ENCODE measurements at regions not wholly inside any gene's neighbourhood (a gene's known extent, or its start where the extent isn't known, plus 50 kb on each side); places are given as distances from the start of the nearest gene placed in this dataset.

DNA sequence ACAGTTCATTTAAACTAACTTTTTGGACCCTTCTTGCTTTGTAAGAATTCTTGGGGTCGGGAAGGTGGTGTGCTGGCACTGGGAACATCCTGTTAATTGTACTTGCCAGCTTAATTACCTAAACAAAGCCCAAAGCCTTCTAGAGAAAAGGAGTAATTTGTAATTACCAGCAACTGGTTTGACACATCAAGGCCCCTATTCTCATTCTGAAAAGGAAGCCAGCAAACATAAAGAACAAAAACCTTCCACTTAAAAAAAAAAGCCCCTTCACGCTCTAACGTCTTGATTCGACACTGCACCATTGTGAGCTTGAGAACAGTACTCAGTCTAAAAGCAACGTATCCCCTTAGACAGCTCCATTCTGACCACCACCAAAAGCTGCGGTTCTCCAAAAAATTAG lies 74.7 kb upstream of the RPH3AL start:
- no peaks in the 10 kb centered on the region for H3K27me3 Mint-ChIP-seq (ENCODE audit: low read depth)
- H3K9me3 Mint-ChIP-seq: peaks cover 10% of the 10 kb centered on the region
- no peaks in the 10 kb centered on the region for H3K36me3 Mint-ChIP-seq (ENCODE audit: low read depth)
- no peak for TF ChIP-seq CTCF (IDR thresholded peaks at IDR 0.05; ENCODE audit: unreplicated experiment in 3 of 3)
- no peak overlapping the region for H3K4me3 Mint-ChIP-seq
- H3K27ac Mint-ChIP-seq: no peak overlapping the region
- H3K4me1 Mint-ChIP-seq: no peaks in the 10 kb centered on the region

DNA sequence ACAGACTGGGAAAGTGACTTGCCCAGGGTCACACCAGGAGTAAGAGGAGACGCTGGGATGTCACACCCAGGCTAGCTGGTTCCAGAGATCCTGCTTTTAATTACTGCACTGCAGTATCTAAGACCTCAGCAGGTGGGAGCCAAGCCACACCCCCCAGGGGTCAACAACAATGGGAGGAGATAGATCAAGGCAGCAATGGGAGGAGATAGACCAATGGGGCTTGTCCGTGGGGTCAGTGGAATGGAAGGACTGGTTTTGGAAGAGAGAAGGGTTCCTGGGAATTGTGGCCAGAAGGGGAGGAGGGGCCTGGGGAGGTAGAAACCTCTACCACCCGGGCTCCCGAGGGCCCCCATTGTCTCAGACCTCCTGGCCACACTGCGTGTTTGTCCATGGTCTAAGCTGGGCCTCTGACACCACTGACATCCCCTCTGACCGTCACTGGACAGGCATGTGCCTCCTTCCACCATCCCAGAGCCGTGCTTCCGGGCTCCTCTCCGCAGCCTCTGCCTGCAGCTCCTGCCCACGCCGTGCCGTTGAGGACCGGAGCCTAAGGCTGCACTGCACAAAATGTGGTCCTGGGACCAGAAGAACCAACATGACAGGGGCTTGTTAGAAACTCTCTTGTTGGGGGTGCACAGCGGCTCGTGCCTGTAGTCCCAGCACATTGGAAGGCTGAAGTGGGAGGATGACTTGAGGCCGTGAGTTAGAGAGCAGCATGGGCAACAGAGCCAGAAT lies 69.8 kb upstream of the RPH3AL start:
- H3K36me3 Mint-ChIP-seq (ENCODE audit: low read depth): no peaks in the 10 kb centered on the region
- no peak overlapping the region for H3K4me3 Mint-ChIP-seq
- no peaks in the 10 kb centered on the region for H3K9me3 Mint-ChIP-seq
- no peaks in the 10 kb centered on the region for H3K27me3 Mint-ChIP-seq (ENCODE audit: low read depth)
- no peak overlapping the region for H3K27ac Mint-ChIP-seq
- no peaks in the 10 kb centered on the region for H3K4me1 Mint-ChIP-seq
- TF ChIP-seq CTCF (IDR thresholded peaks at IDR 0.05; ENCODE audit: unreplicated experiment in 3 of 3): no peak

DNA sequence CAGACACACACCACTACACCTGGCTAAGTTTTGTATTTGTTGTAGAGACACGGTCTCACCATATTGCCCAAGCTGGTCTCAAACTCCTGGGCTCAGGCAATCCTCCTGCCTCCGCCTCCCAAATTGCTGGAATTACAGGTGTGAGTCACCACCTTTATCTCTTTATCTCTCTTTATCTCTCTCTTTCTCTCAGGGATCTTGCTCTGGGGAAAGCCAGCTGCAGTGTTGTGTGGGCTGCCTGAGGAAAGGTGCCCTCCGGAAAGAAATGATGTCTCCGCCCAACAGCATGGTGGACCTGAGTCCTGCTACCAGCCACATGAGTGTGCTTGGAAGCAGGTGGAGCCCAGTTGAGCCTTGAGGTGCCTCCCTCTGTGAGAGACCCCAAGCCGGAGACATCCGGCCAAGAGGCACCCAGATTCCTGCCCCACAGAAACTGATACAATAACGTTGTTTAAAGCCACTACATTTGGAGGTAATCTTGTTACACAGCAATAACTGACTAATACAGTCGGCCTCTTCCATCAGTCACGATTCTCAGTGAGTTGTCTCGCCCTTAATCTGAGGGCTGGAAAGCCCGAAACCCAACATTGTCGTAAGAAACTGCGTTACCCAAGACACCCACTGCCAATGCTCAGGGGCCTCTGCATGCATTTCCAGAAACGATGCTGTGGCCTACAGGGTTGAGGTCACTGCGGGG lies 68.0 kb upstream of the RPH3AL start:
- Mint-ChIP-seq H3K9me3 (no peaks in the 10 kb centered on the region), H3K27me3 (ENCODE audit: low read depth) (peaks cover 4% of the 10 kb centered on the region), H3K27ac (no peak overlapping the region), H3K36me3 (ENCODE audit: low read depth) (no peaks in the 10 kb centered on the region), H3K4me1 (no peaks in the 10 kb centered on the region), H3K4me3 (no peak overlapping the region)
- TF ChIP-seq CTCF (IDR thresholded peaks at IDR 0.05; ENCODE audit: unreplicated experiment in 3 of 3): no peak

- Mint-ChIP-seq H3K9me3 (no peaks in the 10 kb centered on the region), H3K36me3 (ENCODE audit: low read depth) (peaks cover 5% of the 10 kb centered on the region), H3K4me1 (peaks cover under 1% of the 10 kb centered on the region), H3K27ac (no peak overlapping the region), H3K4me3 (no peak overlapping the region), H3K27me3 (ENCODE audit: low read depth) (peaks cover 4% of the 10 kb centered on the region)
- TF ChIP-seq CTCF (IDR thresholded peaks at IDR 0.05; ENCODE audit: unreplicated experiment in 3 of 3): no peak
These were observed 66.6 kb upstream of the RPH3AL start for GRCh38 chr17:419073-419735.

DNA sequence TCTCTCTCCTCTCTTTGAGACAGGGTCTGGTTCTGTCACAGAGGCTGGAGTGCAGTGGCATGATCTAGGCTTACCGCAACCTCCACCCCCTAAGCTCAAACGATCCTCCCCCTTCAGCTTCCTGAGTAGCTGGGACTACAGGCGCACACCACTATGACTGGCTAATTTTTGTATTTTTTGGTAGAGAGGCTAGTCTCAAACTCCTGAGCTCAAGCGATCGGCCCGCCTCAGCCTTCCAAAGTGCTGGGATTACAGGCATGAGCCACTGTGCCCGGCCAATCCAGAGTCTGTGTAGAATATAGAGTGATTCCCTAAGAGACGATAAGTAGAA lies 65.8 kb upstream of the RPH3AL start:
- Mint-ChIP-seq H3K9me3 (no peaks in the 10 kb centered on the region), H3K27me3 (ENCODE audit: low read depth) (peaks cover 4% of the 10 kb centered on the region), H3K4me1 (peaks cover 5% of the 10 kb centered on the region), H3K36me3 (ENCODE audit: low read depth) (peaks cover 9% of the 10 kb centered on the region), H3K27ac (no peak overlapping the region), H3K4me3 (no peak overlapping the region)
- TF ChIP-seq CTCF (IDR thresholded peaks at IDR 0.05; ENCODE audit: unreplicated experiment in 3 of 3): no peak

Data from nephron (organoid).